ENCODE measurements at regions not wholly inside any gene's neighbourhood (a gene's known extent, or its start where the extent isn't known, plus 50 kb on each side); places are given as distances from the start of the nearest gene placed in this dataset.

GRCh38 chr3:26196781-26197180 is 406.9 kb downstream of the OXSM start:
- TF ChIP-seq POLR2A (IDR thresholded peaks at IDR 0.05) (no peak), POLR2AphosphoS5 (IDR thresholded peaks at IDR 0.05) (no peak)
- TF ChIP-seq, protein P1, sequence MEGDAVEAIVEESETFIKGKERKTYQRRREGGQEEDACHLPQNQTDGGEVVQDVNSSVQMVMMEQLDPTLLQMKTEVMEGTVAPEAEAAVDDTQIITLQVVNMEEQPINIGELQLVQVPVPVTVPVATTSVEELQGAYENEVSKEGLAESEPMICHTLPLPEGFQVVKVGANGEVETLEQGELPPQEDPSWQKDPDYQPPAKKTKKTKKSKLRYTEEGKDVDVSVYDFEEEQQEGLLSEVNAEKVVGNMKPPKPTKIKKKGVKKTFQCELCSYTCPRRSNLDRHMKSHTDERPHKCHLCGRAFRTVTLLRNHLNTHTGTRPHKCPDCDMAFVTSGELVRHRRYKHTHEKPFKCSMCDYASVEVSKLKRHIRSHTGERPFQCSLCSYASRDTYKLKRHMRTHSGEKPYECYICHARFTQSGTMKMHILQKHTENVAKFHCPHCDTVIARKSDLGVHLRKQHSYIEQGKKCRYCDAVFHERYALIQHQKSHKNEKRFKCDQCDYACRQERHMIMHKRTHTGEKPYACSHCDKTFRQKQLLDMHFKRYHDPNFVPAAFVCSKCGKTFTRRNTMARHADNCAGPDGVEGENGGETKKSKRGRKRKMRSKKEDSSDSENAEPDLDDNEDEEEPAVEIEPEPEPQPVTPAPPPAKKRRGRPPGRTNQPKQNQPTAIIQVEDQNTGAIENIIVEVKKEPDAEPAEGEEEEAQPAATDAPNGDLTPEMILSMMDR (IDR thresholded peaks at IDR 0.05 in 8 of 11, conservative IDR thresholded peaks at IDR 0.05 in 3 of 11), result no peak

Data from spleen (tissue), 7 donors.